ENCODE measurements at regions not wholly inside any gene's neighbourhood (a gene's known extent, or its start where the extent isn't known, plus 50 kb on each side); places are given as distances from the start of the nearest gene placed in this dataset.
"Not testable (repeated sequence)": the region's sequence is repeated elsewhere in the genome, so short reads cannot be mapped to it uniquely, and the experiment has no call there.

DNA sequence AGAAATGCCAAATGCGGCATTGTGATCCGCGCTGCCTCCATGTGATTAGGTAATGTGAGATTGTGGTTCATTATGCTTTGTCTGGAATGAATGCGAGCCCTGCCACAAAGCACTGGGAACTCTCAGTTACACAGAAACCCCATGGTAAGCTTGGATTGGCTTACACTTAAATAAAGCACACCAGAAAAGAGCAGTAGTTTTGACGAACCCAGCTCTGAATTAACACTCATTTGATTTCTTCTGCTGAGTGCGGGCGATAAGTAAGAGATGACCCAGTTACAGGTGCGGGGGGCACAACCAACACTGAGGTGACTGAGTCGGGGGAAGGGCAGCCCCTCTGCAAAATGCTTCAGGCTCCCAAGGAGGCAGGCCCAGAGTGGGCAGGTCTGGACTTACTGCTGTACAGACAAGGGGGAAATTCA is 56.3 kb downstream of the RNU1-4 start:
- TF ChIP-seq MAZ (IDR thresholded peaks at IDR 0.05; ENCODE audit: borderline replicate concordance, low read depth, low read length); NPAS2 (CRISPR knock-in tag; IDR thresholded peaks at IDR 0.05; ENCODE audit: borderline replicate concordance); BHLHE40 (IDR thresholded peaks at IDR 0.05; ENCODE audit: low read depth, low read length); POLR2A (IDR thresholded peaks at IDR 0.05; ENCODE audit: low read length); FOXS1 (CRISPR knock-in tag; IDR thresholded peaks at IDR 0.05); TP53 (CRISPR knock-in tag; IDR thresholded peaks at IDR 0.05): not testable (repeated sequence)

Data from A549 (cell line).